Left renal pelvis (tissue), 4 donors: ENCODE measurements at regions not wholly inside any gene's neighbourhood (a gene's known extent, or its start where the extent isn't known, plus 50 kb on each side); places are given as distances from the start of the nearest gene placed in this dataset.
"Not testable (repeated sequence)": the region's sequence is repeated elsewhere in the genome, so short reads cannot be mapped to it uniquely, and the experiment has no call there.

Experiments
- DNase-seq, 4 donors: peaks; one replicate each; pipeline ENCODE4 v3.0.0-alpha.2; 2013; ENCODE audit warnings: low read depth in 4 of 4, low spot score in 3 of 4

GRCh38 chr9:38136386-38136785 lies 67.4 kb upstream of the SHB start:
- DNase-seq = no peak

- DNase-seq = no peak
These were observed 65.7 kb upstream of the SHB start for GRCh38 chr9:38134611-38135237.

GRCh38 chr9:38133595-38133994 lies 64.6 kb upstream of the SHB start:
- no peak for DNase-seq

- no peak for DNase-seq
These were observed 63.9 kb upstream of the SHB start for GRCh38 chr9:38132956-38133355.

- DNase-seq = no peak
These were observed 62.7 kb upstream of the SHB start for GRCh38 chr9:38131729-38132128.

- DNase-seq = no peak
These were observed 61.7 kb upstream of the SHB start for GRCh38 chr9:38130724-38131123.

GRCh38 chr9:38129366-38129765 lies 60.3 kb upstream of the SHB start:
- no peak for DNase-seq

GRCh38 chr9:38128752-38129270 lies 59.8 kb upstream of the SHB start:
- no peak for DNase-seq

- DNase-seq = no peak
These were observed 58.3 kb upstream of the SHB start for GRCh38 chr9:38127271-38127839.

- no peak for DNase-seq
These were observed 57.7 kb upstream of the SHB start for GRCh38 chr9:38126730-38127129.

- DNase-seq = no peak
These were observed 56.9 kb upstream of the SHB start for GRCh38 chr9:38125889-38126288.

GRCh38 chr9:38123359-38123758 lies 54.3 kb upstream of the SHB start:
- DNase-seq = not testable (repeated sequence)

GRCh38 chr9:38120961-38121360 lies 51.9 kb upstream of the SHB start:
- DNase-seq = no peak

GRCh38 chr9:38119560-38120236 lies 50.7 kb upstream of the SHB start:
- no peak for DNase-seq

GRCh38 chr9:38118862-38119438 lies 49.9 kb upstream of the SHB start:
- no peak for DNase-seq
